H1 (cell line): ENCODE measurements at regions not wholly inside any gene's neighbourhood (a gene's known extent, or its start where the extent isn't known, plus 50 kb on each side); places are given as distances from the start of the nearest gene placed in this dataset.

Source experiments
- CTCF ChIA-PET: fragments of 300-600 bp; sonication (Branson Sonifier 250); formaldehyde crosslinking; loops from one replicate; lab custom pipeline; 2021; ENCODE audit not compliant: partially characterized antibody; lab: Charles Lee
- POLR2A ChIA-PET: fragments of 300-600 bp; sonication (Branson Sonifier 250); formaldehyde crosslinking; loops from one replicate; lab custom pipeline; 2021; ENCODE audit warnings: inconsistent platforms; ENCODE audit not compliant: partially characterized antibody; lab: Charles Lee
- DNase-seq, 2 experiments: peaks; one replicate each; pipeline versions ENCODE4 v3.0.0 to v3.0.0-alpha.2; 2010 to 2022; ENCODE audit warnings: low spot score in 2 of 2, low read depth in 1 of 2, mixed read lengths in 1 of 2
- FAIRE-seq: peaks from 2 replicates; lab custom pipeline; 2011; peaks lifted over from hg19 to GRCh38; lab: Jason Lieb, UNC
- H2AFZ ChIP-seq: 2 replicates; pipeline ENCODE4 v1.8.1; 2012; ENCODE audit warnings: low read length, inconsistent platforms
- H2AK5ac ChIP-seq: 2 replicates; pipeline ENCODE4 v1.6.1; 2013; ENCODE audit warnings: low read depth, low read length
- H2BK120ac ChIP-seq: replicated peaks from 2 replicates; pipeline ENCODE3; 2013; ENCODE audit warnings: low read depth, low read length, inconsistent platforms
- H2BK12ac ChIP-seq: 2 replicates; pipeline ENCODE4 v1.6.1; 2013; ENCODE audit warnings: low read depth, low read length
- H2BK15ac ChIP-seq: 2 replicates; pipeline ENCODE4 v1.6.1; 2013; ENCODE audit warnings: low read length
- H2BK20ac ChIP-seq: 2 replicates; pipeline ENCODE4 v1.6.1; 2013; ENCODE audit warnings: low read length
- H2BK5ac ChIP-seq: 2 replicates; pipeline ENCODE4 v1.6.1; 2013; ENCODE audit warnings: low read depth, low read length
- H3K14ac ChIP-seq: 2 replicates; pipeline ENCODE4 v1.6.1; 2013; ENCODE audit warnings: inconsistent platforms; ENCODE audit not compliant: insufficient read length
- H3K18ac ChIP-seq: 2 replicates; pipeline ENCODE4 v1.6.1; 2013; ENCODE audit warnings: low read length; ENCODE audit errors: extremely low read depth
- H3K23ac ChIP-seq: 2 replicates; pipeline ENCODE4 v1.6.1; 2013; ENCODE audit warnings: inconsistent platforms; ENCODE audit not compliant: insufficient read length
- H3K23me2 ChIP-seq: 2 replicates; pipeline ENCODE4 v1.6.1; 2013; ENCODE audit warnings: low read depth, low read length
- H3K27ac ChIP-seq: 2 replicates; pipeline ENCODE4 v1.6.1; 2011; ENCODE audit warnings: low read depth, low read length, inconsistent platforms
- H3K27me3 ChIP-seq, 4 experiments: replicated peaks in 1 of 4; 1 replicate in 1 of 4; 2 replicates in 3 of 4; pipeline versions ENCODE4 v1.6.1 to v1.8.1; 2011 to 2013; ENCODE audit warnings: low read length in 3 of 4, mild to moderate bottlenecking in 3 of 4, inconsistent platforms in 2 of 4, mixed read lengths in 2 of 4, moderate library complexity in 1 of 4; ENCODE audit not compliant: control insufficient read depth in 3 of 4, insufficient read depth in 3 of 4; ENCODE audit errors: extremely low read depth in 1 of 4
- H3K36me3 ChIP-seq, 4 experiments: 2 replicates each; pipeline versions ENCODE4 v1.6.1 to v1.8.1; 2011 to 2013; ENCODE audit warnings: mild to moderate bottlenecking in 4 of 4, low read length in 3 of 4, moderate library complexity in 2 of 4, control low read depth in 1 of 4, inconsistent platforms in 1 of 4; ENCODE audit not compliant: insufficient read depth in 4 of 4, control insufficient read depth in 2 of 4
- H3K4ac ChIP-seq: replicated peaks from 2 replicates; pipeline ENCODE3; 2013; ENCODE audit warnings: low read length, low read depth, mixed read lengths, inconsistent platforms; ENCODE audit not compliant: insufficient read length
- H3K4me1 ChIP-seq, 4 experiments: replicated peaks in 1 of 4; 1 replicate in 1 of 4; 2 replicates in 3 of 4; pipeline versions ENCODE4 v1.6.1 to v1.8.1; 2011 to 2013; ENCODE audit warnings: low read length in 3 of 4, inconsistent platforms in 2 of 4, mixed read lengths in 1 of 4; ENCODE audit not compliant: insufficient read depth in 4 of 4, control insufficient read depth in 3 of 4
- H3K4me2 ChIP-seq, 2 experiments: 2 replicates each; pipeline versions ENCODE4 v1.6.1 to v1.8.1; 2011 to 2013; ENCODE audit warnings: low read depth in 2 of 2, low read length in 2 of 2, control low read depth in 1 of 2, inconsistent platforms in 1 of 2, mild to moderate bottlenecking in 1 of 2; ENCODE audit not compliant: insufficient read depth in 1 of 2
- H3K4me3 ChIP-seq, 4 experiments: fragments of 200-600, 300-600 bp in 1 of 4; sonication (generic), shearing (Covaris generic), sonication (Bioruptor Twin) in 1 of 4; 2 replicates each; pipeline versions ENCODE4 v1.5.1 to v1.8.1; 2011 to 2016; ENCODE audit warnings: low read length in 4 of 4, low read depth in 3 of 4, control low read depth in 2 of 4, inconsistent platforms in 2 of 4, mild to moderate bottlenecking in 2 of 4, mixed read lengths in 1 of 4, moderate library complexity in 1 of 4; ENCODE audit not compliant: insufficient read depth in 2 of 4; ENCODE audit errors: extremely low read depth in 1 of 4
- H3K56ac ChIP-seq: replicated peaks from 2 replicates; pipeline ENCODE3; 2013; ENCODE audit warnings: low read depth, mild to moderate bottlenecking, mixed read lengths, low read length, inconsistent platforms; ENCODE audit not compliant: insufficient read length
- H3K79me1 ChIP-seq: 2 replicates; pipeline ENCODE4 v1.6.1; 2013; ENCODE audit warnings: low read depth, low read length, control low read depth
- H3K79me2 ChIP-seq, 2 experiments: 2 replicates each; pipeline versions ENCODE4 v1.6.1 to v1.8.1; 2012 to 2013; ENCODE audit warnings: low read length in 2 of 2, mild to moderate bottlenecking in 2 of 2, inconsistent platforms in 1 of 2; ENCODE audit not compliant: insufficient read depth in 2 of 2, control insufficient read depth in 1 of 2
- H3K9ac ChIP-seq, 4 experiments: replicated peaks in 1 of 4; 1 replicate in 1 of 4; 2 replicates in 3 of 4; pipeline versions ENCODE4 v1.6.1 to v1.8.1; 2011 to 2013; ENCODE audit warnings: low read depth in 3 of 4, low read length in 3 of 4, control low read depth in 2 of 4, mild to moderate bottlenecking in 2 of 4, moderate library complexity in 2 of 4, inconsistent platforms in 1 of 4; ENCODE audit errors: extremely low read depth in 1 of 4
- H3K9me3 ChIP-seq, 2 experiments: 2 replicates each; pipeline versions ENCODE4 v1.6.1 to v1.8.1; 2012 to 2013; ENCODE audit warnings: mild to moderate bottlenecking in 2 of 2, moderate library complexity in 2 of 2, control low read depth in 1 of 2, inconsistent platforms in 1 of 2, low read depth in 1 of 2, low read length in 1 of 2, mixed read lengths in 1 of 2; ENCODE audit not compliant: insufficient read depth in 2 of 2
- H4K20me1 ChIP-seq, 2 experiments: replicated peaks in 1 of 2; 2 replicates each; pipeline versions ENCODE3 to v1.8.1; 2011 to 2013; ENCODE audit warnings: inconsistent platforms in 2 of 2, low read length in 2 of 2, mild to moderate bottlenecking in 1 of 2; ENCODE audit not compliant: insufficient read depth in 2 of 2, control insufficient read depth in 1 of 2
- H4K5ac ChIP-seq: 2 replicates; pipeline ENCODE4 v1.6.1; 2013; ENCODE audit warnings: low read length, low read depth, mixed read lengths, inconsistent platforms; ENCODE audit not compliant: insufficient read length
- H4K8ac ChIP-seq: 2 replicates; pipeline ENCODE4 v1.8.0; 2013; ENCODE audit warnings: mild to moderate bottlenecking, moderate library complexity, low read length, inconsistent platforms; ENCODE audit not compliant: insufficient read depth; ENCODE audit errors: extremely low read depth
- H4K91ac ChIP-seq: replicated peaks from 2 replicates; pipeline ENCODE3; 2013; ENCODE audit warnings: low read length, mixed read lengths, inconsistent platforms; ENCODE audit not compliant: insufficient read length
- BACH1 ChIP-seq: IDR thresholded peaks from 2 replicates; pipeline ENCODE4 v1.6.1; 2012; ENCODE audit warnings: low read length, improper control_type of control experiment
- CBX8 ChIP-seq: fragments of 300-800, 300-1000 bp; sonication (generic); IDR thresholded peaks from 2 replicates; pipeline ENCODE4 v1.7.1; 2016; ENCODE audit warnings: low read depth, low read length, borderline replicate concordance
- CEBPB ChIP-seq: IDR thresholded peaks from 2 replicates; pipeline ENCODE4 v1.6.1; 2012; ENCODE audit warnings: low read depth, low read length
- CHD1 ChIP-seq: IDR thresholded peaks from 2 replicates; pipeline ENCODE4 v1.6.1; 2012; ENCODE audit warnings: low read depth, low read length, improper control_type of control experiment
- CTBP2 ChIP-seq: IDR thresholded peaks from 2 replicates; pipeline ENCODE4 v1.7.0; 2011; ENCODE audit warnings: borderline replicate concordance, mild to moderate bottlenecking, moderate library complexity, mixed read lengths, low read length; ENCODE audit not compliant: insufficient read depth, insufficient read length
- EP300 ChIP-seq, 2 experiments: IDR thresholded peaks; 1 replicate in 1 of 2; 2 replicates in 1 of 2; pipeline ENCODE4 v1.6.1; 2011 to 2012; ENCODE audit warnings: low read depth in 2 of 2, low read length in 2 of 2, mild to moderate bottlenecking in 2 of 2, borderline replicate concordance in 1 of 2, inconsistent platforms in 1 of 2, moderate library complexity in 1 of 2
- EZH2 ChIP-seq: fragments of 200-600 bp; sonication (generic); IDR thresholded peaks from 2 replicates; pipeline ENCODE4 v1.7.1; 2012; ENCODE audit warnings: low read depth, mild to moderate bottlenecking, moderate library complexity, low read length, inconsistent platforms; ENCODE audit not compliant: severe bottlenecking
- JUND ChIP-seq: IDR thresholded peaks from 2 replicates; pipeline ENCODE4 v1.6.1; 2011; ENCODE audit warnings: mild to moderate bottlenecking, improper control_type of control experiment, low read length
- KDM4A ChIP-seq: IDR thresholded peaks from one replicate; pipeline ENCODE4 v1.7.1; 2012; ENCODE audit warnings: low read depth, mild to moderate bottlenecking, moderate library complexity, low read length, inconsistent platforms; ENCODE audit not compliant: severe bottlenecking
- SIN3A ChIP-seq, 2 experiments: IDR thresholded peaks in 1 of 2; conservative IDR thresholded peaks in 1 of 2; 2 replicates each; pipeline ENCODE4 v1.6.1; 2011 to 2012; ENCODE audit warnings: low read length in 2 of 2, improper control_type of control experiment in 1 of 2, low read depth in 1 of 2, mild to moderate bottlenecking in 1 of 2
- SIX5 ChIP-seq: IDR thresholded peaks from 2 replicates; pipeline ENCODE4 v1.6.1; 2011; ENCODE audit warnings: mild to moderate bottlenecking, low read depth, low read length
- TAF7 ChIP-seq: optimal IDR thresholded peaks from 2 replicates; pipeline ENCODE3; 2011; ENCODE audit warnings: low read depth, mild to moderate bottlenecking, inconsistent platforms, low read length, moderate library complexity, borderline replicate concordance
- TBP ChIP-seq: IDR thresholded peaks from 2 replicates; pipeline ENCODE4 v1.6.1; 2011; ENCODE audit warnings: low read depth, low read length, improper control_type of control experiment
- WGBS, 2 experiments: shearing (Covaris generic) in 1 of 2; methylation state at CpG; one replicate each; pipeline versions ENCODE4 v1.1.6 to v1.1.7; 2013 to 2015; ENCODE audit warnings: low lambda C conversion rate in 2 of 2, mixed read lengths in 2 of 2, inconsistent platforms in 1 of 2, low coverage in 1 of 2, missing lambda C conversion rate in 1 of 2; ENCODE audit not compliant: insufficient replicate concordance in 2 of 2, insufficient coverage in 1 of 2, insufficient read length in 1 of 2; ENCODE audit errors: extremely low coverage in 1 of 2, missing lambda C conversion rate in 1 of 2; 5-methylcytosine and 5-hydroxymethylcytosine counted together

DNA sequence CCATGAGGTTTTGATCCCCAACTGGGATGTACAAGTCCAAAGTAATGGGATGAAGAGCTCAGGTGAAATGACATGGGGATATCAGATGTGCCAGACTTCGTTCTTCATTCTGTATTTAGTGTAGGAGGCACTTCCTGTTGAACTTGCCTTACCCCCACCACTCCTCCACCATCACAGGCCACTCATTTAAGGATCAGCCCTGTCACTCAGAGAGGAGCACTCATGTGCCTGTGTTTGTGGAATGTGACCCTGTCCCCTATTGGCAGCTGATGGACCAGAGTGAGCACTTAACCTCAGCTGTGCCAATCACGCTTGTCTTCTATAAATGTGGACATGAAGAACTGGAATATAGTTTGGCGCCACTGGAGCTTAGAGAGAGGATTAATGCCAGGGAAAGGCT lies 91.4 kb upstream of the CTTNBP2NL start:
- H4K91ac ChIP-seq: no peak overlapping the region
- H3K79me2 ChIP-seq: no peaks in the 10 kb centered on the region
- H2AFZ ChIP-seq: no peak overlapping the region
- H3K27ac ChIP-seq: no peak overlapping the region
- H2AK5ac ChIP-seq: no peak overlapping the region
- no peak overlapping the region for H2BK20ac ChIP-seq
- ChIA-PET CTCF (interaction anchor here (0.7 to 2.4 kb wide), 6 partner anchors 9 to 84 kb away, joined by 3 to 9 read pairs (median 4); no protein-coding TSS in a partner anchor), POLR2A (interaction anchor here (0.6 kb wide), 1 partner anchor 142 kb away, joined by 3 read pairs; no protein-coding TSS in a partner anchor)
- H3K56ac ChIP-seq: no peak overlapping the region
- no peaks in the 10 kb centered on the region for H4K20me1 ChIP-seq
- 96% methylated on average over 3 of the region's 3 CpGs; no CpG with 5 or more reads in 1 of the 2 experiments for WGBS, 2 experiments
- no peak overlapping the region for H2BK120ac ChIP-seq
- no peak overlapping the region for H3K9ac ChIP-seq
- no peak overlapping the region for H3K4me2 ChIP-seq
- no peak overlapping the region for H2BK5ac ChIP-seq
- H4K5ac ChIP-seq: no peak overlapping the region
- no peak for FAIRE-seq
- H3K14ac ChIP-seq: no peak overlapping the region
- H3K23me2 ChIP-seq: no peaks in the 10 kb centered on the region; the same call in 1 of the 2 replicates
- no peak overlapping the region for H3K4me3 ChIP-seq
- TF ChIP-seq EP300 (IDR thresholded peaks at IDR 0.05; ENCODE audit: borderline replicate concordance in 1 of 2, low read depth in 2 of 2, low read length in 2 of 2) (no peak), CTBP2 (no peak), CBX8 (no peak), BACH1 (no peak), SIN3A (conservative IDR thresholded peaks at IDR 0.05 in 1 of 2, IDR thresholded peaks at IDR 0.05 in 1 of 2; ENCODE audit: low read depth in 1 of 2, low read length in 2 of 2) (no peak), TBP (no peak), EZH2 (no peak), CHD1 (no peak), TAF7 (no peak), JUND (no peak), SIX5 (no peak), KDM4A (no peak), CEBPB (no peak)
- H4K8ac ChIP-seq: no peak overlapping the region
- no peaks in the 10 kb centered on the region for H3K79me1 ChIP-seq
- no peaks in the 10 kb centered on the region for H3K9me3 ChIP-seq
- peaks cover 0 to 3% (median 1%) of the 10 kb centered on the region in 4 experiments; a peak in 2 of 7 replicates for H3K4me1 ChIP-seq
- H3K36me3 ChIP-seq: no peaks in the 10 kb centered on the region
- H2BK12ac ChIP-seq: no peak overlapping the region
- H3K18ac ChIP-seq: 0 out of 2 replicates have a peak overlapping the region, but pooled peaks have one; percentile 12
- no peaks in the 10 kb centered on the region for H3K27me3 ChIP-seq
- no peak overlapping the region for H2BK15ac ChIP-seq
- H3K23ac ChIP-seq: no peak overlapping the region
- H3K4ac ChIP-seq: no peak overlapping the region
- DNase-seq: no peak
